ENCODE measurements at regions not wholly inside any gene's neighbourhood (a gene's known extent, or its start where the extent isn't known, plus 50 kb on each side); places are given as distances from the start of the nearest gene placed in this dataset.

GRCh38 chr6:10048370-10049297 is 366.2 kb downstream of the TFAP2A start:
- DNase-seq (ENCODE audit: low read depth in 3 of 3) = no peak

DNA sequence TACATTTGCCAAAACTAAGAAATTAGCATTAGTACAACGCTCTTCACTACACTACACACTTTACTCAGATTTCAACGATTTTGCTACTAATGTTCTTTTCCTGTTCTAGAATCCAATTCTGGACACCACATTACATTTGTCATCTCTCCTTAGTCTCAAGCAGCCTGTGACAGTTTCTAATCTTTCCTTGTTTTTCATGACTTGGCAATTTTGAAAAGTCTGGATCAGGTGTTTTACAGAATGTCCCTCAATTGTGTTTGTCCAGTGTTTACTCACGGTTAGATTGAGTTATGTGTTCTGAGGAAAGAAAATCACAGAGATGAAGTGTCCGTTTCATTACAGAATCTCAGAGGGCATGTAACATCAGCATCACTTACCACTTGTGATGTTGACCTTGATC is 372.6 kb downstream of the TFAP2A start:
- DNase-seq (ENCODE audit: low read depth in 3 of 3) = no peak

GRCh38 chr6:10033223-10033829 is 381.5 kb downstream of the TFAP2A start:
- DNase-seq (ENCODE audit: low read depth in 3 of 3) = no peak

- no peak for DNase-seq (ENCODE audit: low read depth in 3 of 3)
Measured at GRCh38 chr6:10031617-10032016, 383.3 kb downstream of the TFAP2A start.

DNA sequence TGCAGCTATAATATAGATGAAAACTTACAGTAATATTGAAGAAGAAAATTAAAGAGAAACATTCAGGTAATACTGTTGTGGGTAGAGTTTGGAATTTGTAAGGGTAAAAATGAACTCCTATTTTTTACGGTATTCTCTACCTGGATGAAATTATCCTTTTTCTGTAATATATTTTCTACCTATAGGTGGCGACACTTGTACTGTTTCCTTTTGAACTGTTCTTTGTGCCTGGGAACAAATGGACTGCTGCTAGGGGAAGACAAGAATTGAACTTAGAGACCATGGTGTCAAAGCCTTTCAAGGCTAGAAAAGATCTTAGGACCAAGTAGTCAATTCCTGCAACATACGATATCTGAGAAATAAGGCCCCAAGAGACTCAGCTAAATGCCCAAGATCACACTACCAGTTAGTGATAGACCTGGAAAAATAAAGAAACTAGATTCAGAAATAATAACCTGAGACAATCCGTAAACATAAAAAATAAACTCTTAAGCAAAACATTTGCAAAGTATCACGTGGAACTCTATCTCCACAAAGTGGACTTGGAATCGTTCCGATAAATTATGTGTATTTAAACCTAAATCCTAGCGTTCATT is 383.8 kb downstream of the TFAP2A start:
- no peak for DNase-seq (ENCODE audit: low read depth in 3 of 3)

DNA sequence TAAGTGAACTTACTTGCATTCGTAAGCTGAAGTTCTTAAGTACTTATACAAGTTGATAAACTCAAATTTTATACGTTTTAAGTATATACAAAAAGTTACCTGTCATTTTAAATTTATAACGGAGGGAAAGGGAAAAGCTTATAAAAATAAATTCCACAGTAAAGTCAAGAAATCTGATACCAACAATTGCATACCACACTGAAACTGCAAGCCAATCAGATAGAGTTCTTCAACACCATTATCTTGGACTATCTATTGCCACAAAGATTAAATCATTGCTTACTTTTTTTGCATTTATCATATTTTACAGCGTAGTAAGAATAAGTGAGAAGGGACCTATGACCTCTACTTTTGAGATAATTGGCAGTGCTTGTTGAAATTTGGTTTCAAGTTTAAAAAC is 386.7 kb downstream of the TFAP2A start:
- no peak for DNase-seq (ENCODE audit: low read depth in 3 of 3)

- DNase-seq (ENCODE audit: low read depth in 3 of 3) = no peak
Measured at GRCh38 chr6:10019851-10020250, 395.0 kb downstream of the TFAP2A start.

GRCh38 chr6:10014557-10014956 is 400.3 kb downstream of the TFAP2A start:
- no peak for DNase-seq (ENCODE audit: low read depth in 3 of 3)

DNA sequence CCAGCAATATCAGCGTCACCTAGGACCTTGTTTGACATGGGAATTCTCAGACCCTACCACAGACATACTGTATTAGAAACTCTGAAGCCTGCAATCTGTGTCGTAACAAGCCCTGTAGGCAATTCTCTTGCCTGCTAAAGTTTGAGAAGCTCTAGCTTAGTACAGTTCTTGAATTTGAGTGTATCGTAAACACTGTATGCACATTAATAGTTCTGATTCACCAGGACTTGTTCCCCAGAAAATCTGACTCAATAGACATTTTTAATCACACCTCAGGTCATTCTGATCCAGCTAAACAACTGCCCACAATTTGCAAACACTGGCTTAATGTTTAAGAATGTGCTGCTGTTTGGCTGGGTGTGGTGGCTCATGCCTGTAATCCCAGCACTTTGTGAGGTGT is 414.3 kb downstream of the TFAP2A start:
- DNase-seq (ENCODE audit: low read depth in 3 of 3) = no peak

DNA sequence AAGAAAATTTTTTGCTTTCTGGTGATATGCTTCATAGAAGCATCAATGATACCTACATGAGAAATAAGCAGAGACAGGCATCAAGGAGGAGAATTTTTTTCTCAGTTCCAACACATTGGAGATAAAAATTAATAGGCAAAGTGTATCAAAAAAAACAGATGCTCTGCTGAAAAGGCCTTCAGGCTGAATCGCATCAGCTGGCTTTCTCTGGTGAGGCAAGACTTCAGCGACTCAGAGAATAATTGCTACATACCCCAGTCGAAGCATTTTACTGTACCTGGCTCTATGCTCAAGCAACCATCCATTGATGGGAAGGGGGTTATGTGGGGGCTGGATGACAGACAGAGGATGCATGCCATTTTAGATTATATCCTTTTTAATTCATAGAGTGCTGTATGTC is 415.1 kb downstream of the TFAP2A start:
- no peak for DNase-seq (ENCODE audit: low read depth in 3 of 3)

DNA sequence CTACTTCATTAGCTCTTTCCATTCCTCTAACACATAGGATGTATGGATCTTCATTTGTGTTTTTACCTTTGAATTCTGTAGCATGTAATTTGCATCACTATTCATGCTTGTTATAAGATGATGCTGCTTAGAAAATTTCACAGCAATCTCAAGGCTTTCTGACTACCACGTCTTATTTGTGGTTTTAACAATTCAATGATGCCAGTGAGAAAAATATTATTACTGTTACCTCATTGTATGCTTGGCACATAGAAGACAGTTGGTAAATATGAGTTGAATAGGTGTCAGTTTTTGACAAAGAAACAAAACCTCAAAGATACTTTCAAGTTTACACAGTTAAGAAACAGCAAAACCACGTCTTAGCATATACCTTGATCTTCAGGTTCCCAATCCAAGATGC is 428.6 kb downstream of the TFAP2A start:
- DNase-seq (ENCODE audit: low read depth in 3 of 3) = no peak

- no peak for DNase-seq (ENCODE audit: low read depth in 3 of 3)
Measured at GRCh38 chr6:9985481-9985880, 429.4 kb downstream of the TFAP2A start.

DNA sequence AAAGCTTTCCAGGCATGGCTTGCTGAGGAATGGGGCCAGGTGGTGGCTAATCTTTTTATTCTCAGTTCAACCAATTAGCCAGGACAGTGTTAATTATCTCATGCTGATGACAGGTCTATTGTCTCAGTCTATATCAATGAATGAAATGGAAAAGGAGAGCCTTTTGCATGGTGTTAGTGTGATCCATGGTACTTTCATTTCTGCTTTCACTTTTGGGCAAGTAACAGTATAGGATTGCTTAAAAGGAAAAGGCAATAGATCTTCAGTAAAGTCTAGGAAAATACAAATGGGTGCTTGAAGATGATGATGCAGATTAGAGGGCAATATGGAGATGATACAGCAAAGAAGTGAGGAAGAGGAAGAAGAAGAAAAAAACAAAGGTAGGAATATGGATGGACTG is 430.3 kb downstream of the TFAP2A start:
- DNase-seq (ENCODE audit: low read depth in 3 of 3) = no peak

GRCh38 chr6:9983168-9983567 is 431.7 kb downstream of the TFAP2A start:
- DNase-seq (ENCODE audit: low read depth in 3 of 3) = no peak

- DNase-seq (ENCODE audit: low read depth in 3 of 3) = no peak
Measured at GRCh38 chr6:9982215-9982614, 432.7 kb downstream of the TFAP2A start.

- no peak for DNase-seq (ENCODE audit: low read depth in 3 of 3)
Measured at GRCh38 chr6:9979996-9980395, 434.9 kb downstream of the TFAP2A start.

- DNase-seq (ENCODE audit: low read depth in 3 of 3) = no peak
Measured at GRCh38 chr6:9978480-9978879, 436.4 kb downstream of the TFAP2A start.

- no peak for DNase-seq (ENCODE audit: low read depth in 3 of 3)
Measured at GRCh38 chr6:9977411-9977810, 437.5 kb downstream of the TFAP2A start.

DNA sequence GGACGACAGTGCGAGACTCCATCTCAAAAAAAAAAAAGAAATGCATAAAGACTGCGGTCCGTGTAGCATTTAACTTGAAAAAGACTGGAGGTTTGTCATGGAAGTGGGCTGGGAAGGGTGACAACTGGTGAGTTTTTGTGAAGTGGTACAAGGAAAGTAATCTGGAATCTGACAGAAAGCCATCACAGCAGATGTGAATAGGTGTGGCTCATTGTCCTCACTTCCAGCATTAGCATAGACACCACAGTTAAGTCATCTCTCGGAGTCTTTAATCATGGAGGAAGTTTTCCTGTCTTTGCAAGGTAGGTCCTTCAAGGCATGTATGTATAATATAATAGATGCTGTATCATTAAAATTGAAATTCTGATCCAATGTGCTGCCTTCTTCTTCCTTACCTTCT is 453.2 kb downstream of the TFAP2A start:
- DNase-seq (ENCODE audit: low read depth in 3 of 3) = no peak

DNA sequence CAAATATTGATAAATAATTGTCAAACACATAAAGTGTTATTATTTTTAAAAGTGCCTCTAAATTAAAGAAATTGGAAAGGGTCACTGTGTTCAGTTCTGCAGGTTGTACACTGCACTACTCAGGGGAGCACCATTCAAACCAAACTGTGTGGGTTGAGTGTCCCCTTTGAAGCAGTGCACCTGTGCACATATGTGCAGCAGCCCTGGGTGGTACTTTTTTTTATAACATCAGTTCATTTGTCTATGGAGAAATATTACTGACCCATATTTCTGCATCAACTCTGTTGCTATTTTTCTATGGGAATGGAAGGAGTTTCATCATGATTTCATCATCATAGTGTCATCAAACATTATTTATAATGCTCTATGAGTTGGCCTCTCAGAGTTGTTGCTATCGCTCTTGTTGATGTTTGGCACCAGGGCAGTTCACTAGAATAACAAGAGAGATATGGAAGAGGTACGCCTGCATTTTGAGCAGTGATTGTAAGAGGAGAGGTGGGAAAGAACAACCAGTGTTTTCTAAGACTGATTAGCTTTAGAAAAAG is 457.6 kb downstream of the TFAP2A start:
- DNase-seq (ENCODE audit: low read depth in 3 of 3) = no peak

GRCh38 chr6:9948678-9949077 is 466.2 kb downstream of the TFAP2A start:
- DNase-seq (ENCODE audit: low read depth in 3 of 3) = no peak

DNA sequence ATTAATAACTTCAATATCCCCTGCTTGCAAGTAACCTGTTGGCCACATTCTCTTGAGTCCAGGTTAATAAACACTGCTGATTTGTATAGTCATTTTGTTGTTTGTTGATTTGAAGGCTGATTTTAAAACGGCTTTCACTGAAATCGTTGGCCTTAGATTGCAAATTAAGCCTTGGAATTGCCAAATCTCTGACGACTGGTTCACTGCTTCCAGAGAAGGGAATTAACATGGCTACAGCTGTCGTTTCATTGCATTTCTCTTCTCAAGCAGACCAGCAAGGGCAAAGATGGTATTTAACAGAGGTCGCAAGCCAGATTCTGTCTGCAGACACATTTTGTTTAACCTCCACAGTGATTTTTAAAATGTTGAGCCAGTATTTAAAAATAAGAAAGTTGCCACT is 470.9 kb downstream of the TFAP2A start:
- DNase-seq (ENCODE audit: low read depth in 3 of 3) = no peak

GRCh38 chr6:9943026-9943425 is 471.8 kb downstream of the TFAP2A start:
- no peak for DNase-seq (ENCODE audit: low read depth in 3 of 3)
